ENCODE measurements at regions not wholly inside any gene's neighbourhood (a gene's known extent, or its start where the extent isn't known, plus 50 kb on each side); places are given as distances from the start of the nearest gene placed in this dataset.

DNA sequence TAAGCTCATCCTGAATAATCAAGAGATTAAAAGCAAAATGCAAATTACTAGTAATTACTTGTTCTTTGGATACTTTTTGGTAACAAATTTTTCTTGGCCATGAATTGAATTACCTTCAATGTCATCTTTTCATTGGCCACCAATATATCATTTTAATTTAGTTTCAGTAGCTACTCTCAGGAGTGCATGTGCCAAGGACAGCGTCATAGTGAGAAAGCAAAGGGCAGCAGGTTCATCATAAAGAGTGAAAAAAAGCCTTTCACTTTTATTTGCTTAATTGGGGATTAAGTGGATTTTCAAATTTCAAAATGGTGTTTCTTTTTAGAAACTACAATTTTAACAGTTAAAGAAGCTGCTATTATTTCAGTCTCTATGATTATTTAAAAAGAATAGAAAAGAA, 815.2 kb downstream of the NR4A2 start:
- TF ChIP-seq, protein P1, sequence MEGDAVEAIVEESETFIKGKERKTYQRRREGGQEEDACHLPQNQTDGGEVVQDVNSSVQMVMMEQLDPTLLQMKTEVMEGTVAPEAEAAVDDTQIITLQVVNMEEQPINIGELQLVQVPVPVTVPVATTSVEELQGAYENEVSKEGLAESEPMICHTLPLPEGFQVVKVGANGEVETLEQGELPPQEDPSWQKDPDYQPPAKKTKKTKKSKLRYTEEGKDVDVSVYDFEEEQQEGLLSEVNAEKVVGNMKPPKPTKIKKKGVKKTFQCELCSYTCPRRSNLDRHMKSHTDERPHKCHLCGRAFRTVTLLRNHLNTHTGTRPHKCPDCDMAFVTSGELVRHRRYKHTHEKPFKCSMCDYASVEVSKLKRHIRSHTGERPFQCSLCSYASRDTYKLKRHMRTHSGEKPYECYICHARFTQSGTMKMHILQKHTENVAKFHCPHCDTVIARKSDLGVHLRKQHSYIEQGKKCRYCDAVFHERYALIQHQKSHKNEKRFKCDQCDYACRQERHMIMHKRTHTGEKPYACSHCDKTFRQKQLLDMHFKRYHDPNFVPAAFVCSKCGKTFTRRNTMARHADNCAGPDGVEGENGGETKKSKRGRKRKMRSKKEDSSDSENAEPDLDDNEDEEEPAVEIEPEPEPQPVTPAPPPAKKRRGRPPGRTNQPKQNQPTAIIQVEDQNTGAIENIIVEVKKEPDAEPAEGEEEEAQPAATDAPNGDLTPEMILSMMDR (IDR thresholded peaks at IDR 0.05): no peak
- TF ChIP-seq POLR2A (IDR thresholded peaks at IDR 0.05): no peak

Data from right lobe of liver (tissue), 4 donors.